B cell (primary cell): ENCODE measurements at regions not wholly inside any gene's neighbourhood (a gene's known extent, or its start where the extent isn't known, plus 50 kb on each side); places are given as distances from the start of the nearest gene placed in this dataset.
"Not testable (repeated sequence)": the region's sequence is repeated elsewhere in the genome, so short reads cannot be mapped to it uniquely, and the experiment has no call there.

Source experiments
- ATAC-seq: fragments of 200-7000 bp; cut with Tn5 transposase; one replicate; pipeline ENCODE4 v1.10.0; 2021; ENCODE audit warnings: low read depth, mild to moderate bottlenecking, moderate number of reproducible peaks, moderate library complexity
- CTCF ChIA-PET: fragments of 350-600 bp; sonication (Branson Sonifier 250); formaldehyde crosslinking; loops from one replicate; lab custom pipeline; 2021; ENCODE audit warnings: antibody characterized with exemption, inconsistent platforms; lab: Charles Lee
- POLR2A ChIA-PET: fragments of 350-600 bp; sonication (Branson Sonifier 250); formaldehyde crosslinking; loops from one replicate; lab custom pipeline; 2021; ENCODE audit warnings: antibody characterized with exemption; lab: Charles Lee
- DNase-seq: peaks from one replicate; pipeline ENCODE4 v3.0.0; 2013
- H2AFZ ChIP-seq: 2 replicates; pipeline ENCODE4 v1.6.1; 2012; ENCODE audit warnings: mild to moderate bottlenecking, low read depth, low read length; ENCODE audit not compliant: insufficient read depth, poor library complexity, severe bottlenecking
- H3K27ac ChIP-seq, 2 donors: 1 replicate in 1 of 2; 2 replicates in 1 of 2; pipeline ENCODE4 v1.5.1; 2012 to 2013; ENCODE audit warnings: low read length in 2 of 2, mild to moderate bottlenecking in 2 of 2, moderate library complexity in 1 of 2
- H3K27me3 ChIP-seq, 4 experiments: fragments of 200-600 bp in 1 of 4; sonication (generic) in 1 of 4; replicated peaks in 1 of 4; 1 replicate in 2 of 4; 2 replicates in 2 of 4; pipeline versions ENCODE4 v1.6.1 to v1.7.0; 2013 to 2016; ENCODE audit warnings: low read length in 3 of 4, mild to moderate bottlenecking in 2 of 4, mixed read lengths in 1 of 4, moderate library complexity in 1 of 4; ENCODE audit not compliant: insufficient read depth in 4 of 4, control insufficient read depth in 3 of 4; ENCODE audit errors: control extremely low read depth in 1 of 4
- H3K36me3 ChIP-seq, 2 experiments: replicated peaks in 1 of 2; 1 replicate in 1 of 2; 2 replicates in 1 of 2; pipeline versions ENCODE4 v1.6.1 to v1.7.1; 2013; ENCODE audit warnings: low read length in 1 of 2; ENCODE audit not compliant: insufficient read depth in 2 of 2, control insufficient read depth in 1 of 2; ENCODE audit errors: control extremely low read depth in 1 of 2, extremely low read depth in 1 of 2
- H3K4me1 ChIP-seq, 2 donors: fragments of 200-600 bp in 1 of 2; sonication (generic) in 1 of 2; 1 replicate in 1 of 2; 2 replicates in 1 of 2; pipeline versions ENCODE4 v1.5.1 to v1.6.1; 2013 to 2017; ENCODE audit warnings: low read length in 2 of 2; ENCODE audit not compliant: control insufficient read depth in 2 of 2, insufficient read depth in 2 of 2
- H3K4me2 ChIP-seq: replicated peaks from 2 replicates; pipeline ENCODE3; 2012; ENCODE audit warnings: mild to moderate bottlenecking, low read depth, low read length; ENCODE audit not compliant: poor library complexity, severe bottlenecking
- H3K4me3 ChIP-seq, 5 experiments: fragments of 200-600 bp in 1 of 5; sonication (generic) in 1 of 5; 1 replicate in 3 of 5; 2 replicates in 2 of 5; pipeline versions ENCODE4 v1.5.1 to v1.7.0; 2011 to 2016; ENCODE audit warnings: low read length in 4 of 5, mild to moderate bottlenecking in 4 of 5, low read depth in 2 of 5, control low read depth in 1 of 5, moderate library complexity in 1 of 5; ENCODE audit not compliant: insufficient read depth in 1 of 5; ENCODE audit errors: control extremely low read depth in 1 of 5, extremely low read depth in 1 of 5
- H3K79me2 ChIP-seq: fragments of 200-600 bp; sonication (generic); one replicate; pipeline ENCODE4 v1.6.0; 2016; ENCODE audit warnings: low read length; ENCODE audit not compliant: control insufficient read depth, insufficient read depth
- H3K9ac ChIP-seq: fragments of 200-600 bp; sonication (generic); 2 replicates; pipeline ENCODE4 v1.6.1; 2017; ENCODE audit warnings: mild to moderate bottlenecking, low read length, moderate library complexity
- H3K9me3 ChIP-seq, 3 donors: one replicate each; pipeline versions ENCODE4 v1.6.1 to v1.7.1; 2013; ENCODE audit warnings: low read length in 2 of 3; ENCODE audit not compliant: control insufficient read depth in 2 of 3, insufficient read depth in 1 of 3; ENCODE audit errors: control extremely low read depth in 1 of 3
- H4K20me1 ChIP-seq: 2 replicates; pipeline ENCODE4 v1.6.0; 2012; ENCODE audit warnings: mild to moderate bottlenecking, low read length; ENCODE audit not compliant: insufficient read depth, control insufficient read depth, poor library complexity, severe bottlenecking
- H3K27ac Mint-ChIP-seq: one replicate; pipeline ENCODE4 v1.8.0; 2021; ENCODE audit warnings: mixed read lengths
- H3K27me3 Mint-ChIP-seq: one replicate; pipeline ENCODE4 v1.8.0; 2021; ENCODE audit warnings: mixed read lengths
- H3K4me1 Mint-ChIP-seq: one replicate; pipeline ENCODE4 v1.8.0; 2021; ENCODE audit warnings: mixed read lengths
- H3K4me3 Mint-ChIP-seq: one replicate; pipeline ENCODE4 v1.8.0; 2021; ENCODE audit warnings: mixed read lengths
- H3K9me3 Mint-ChIP-seq: one replicate; pipeline ENCODE4 v1.8.0; 2022; ENCODE audit warnings: mixed read lengths; ENCODE audit not compliant: insufficient read depth
- WGBS: methylation state at CpG from one replicate; pipeline ENCODE4 v1.1.5; 2013; ENCODE audit warnings: missing lambda C conversion rate; ENCODE audit not compliant: insufficient coverage; 5-methylcytosine and 5-hydroxymethylcytosine counted together
- intact Hi-C: fragments of 100-400 bp; cut with micrococcal nuclease; formaldehyde crosslinking; loops from one replicate; pipeline ENCODE4 v1.10.0; 2022

- H3K27me3 ChIP-seq, H2AFZ ChIP-seq, H3K27me3 Mint-ChIP-seq, H3K4me1 ChIP-seq, H3K27ac Mint-ChIP-seq, H3K4me3 ChIP-seq, H3K4me3 Mint-ChIP-seq, H4K20me1 ChIP-seq, H3K9ac ChIP-seq, H3K27ac ChIP-seq, CTCF ChIA-PET, DNase-seq, H3K9me3 Mint-ChIP-seq, H3K4me1 Mint-ChIP-seq, H3K36me3 ChIP-seq, ATAC-seq, H3K9me3 ChIP-seq, POLR2A ChIA-PET, H3K4me2 ChIP-seq, H3K79me2 ChIP-seq, intact Hi-C loops: not testable (repeated sequence)
These were observed 99.8 kb upstream of the GOLGA6L22 start for GRCh38 chr15:22358932-22359331.

GRCh38 chr15:22359587-22359986 is 99.1 kb upstream of the GOLGA6L22 start:
- H3K4me2 ChIP-seq, H3K9me3 ChIP-seq, POLR2A ChIA-PET, intact Hi-C loops, H3K27ac Mint-ChIP-seq, H3K4me1 ChIP-seq, H3K36me3 ChIP-seq, H3K4me1 Mint-ChIP-seq, H3K4me3 ChIP-seq, H3K79me2 ChIP-seq, H4K20me1 ChIP-seq, H3K27ac ChIP-seq, H2AFZ ChIP-seq, H3K4me3 Mint-ChIP-seq, H3K9me3 Mint-ChIP-seq, H3K27me3 Mint-ChIP-seq, H3K9ac ChIP-seq, DNase-seq, CTCF ChIA-PET, ATAC-seq, H3K27me3 ChIP-seq: not testable (repeated sequence)
- no CpG with 5 or more reads among the region's 5 CpGs for WGBS

- H3K4me2 ChIP-seq, H3K27me3 Mint-ChIP-seq, H3K9me3 ChIP-seq, H3K4me1 ChIP-seq, POLR2A ChIA-PET, H3K9ac ChIP-seq, H3K4me1 Mint-ChIP-seq, H3K4me3 Mint-ChIP-seq, H3K9me3 Mint-ChIP-seq, H2AFZ ChIP-seq, intact Hi-C loops, H3K27ac Mint-ChIP-seq, H3K27ac ChIP-seq, H3K36me3 ChIP-seq, H3K4me3 ChIP-seq, H3K79me2 ChIP-seq, CTCF ChIA-PET, ATAC-seq, H4K20me1 ChIP-seq, DNase-seq, H3K27me3 ChIP-seq: not testable (repeated sequence)
- no CpG with 5 or more reads among the region's 7 CpGs for WGBS
These were observed 98.0 kb upstream of the GOLGA6L22 start for GRCh38 chr15:22360696-22361095.

- H3K9me3 ChIP-seq, ATAC-seq, H3K27me3 ChIP-seq, H3K4me1 ChIP-seq, H3K9ac ChIP-seq, H3K4me1 Mint-ChIP-seq, intact Hi-C loops, H3K27me3 Mint-ChIP-seq, POLR2A ChIA-PET, H3K4me2 ChIP-seq, H3K27ac Mint-ChIP-seq, H3K4me3 Mint-ChIP-seq, DNase-seq, H3K9me3 Mint-ChIP-seq, H3K27ac ChIP-seq, H2AFZ ChIP-seq, CTCF ChIA-PET, H4K20me1 ChIP-seq, H3K4me3 ChIP-seq, H3K36me3 ChIP-seq, H3K79me2 ChIP-seq: not testable (repeated sequence)
- WGBS: no CpG with 5 or more reads among the region's 3 CpGs
These were observed 96.2 kb upstream of the GOLGA6L22 start for GRCh38 chr15:22362502-22362901.
